VCaP (cell line): ENCODE measurements at regions not wholly inside any gene's neighbourhood (a gene's known extent, or its start where the extent isn't known, plus 50 kb on each side); places are given as distances from the start of the nearest gene placed in this dataset.

Experiments
- H3K27ac ChIP-seq: fragments of 450-650 bp; 2 replicates; pipeline ENCODE4 v1.5.1; 2017
- CTCF ChIP-seq: fragments of 450-650 bp; conservative IDR thresholded peaks from 2 replicates; pipeline ENCODE4 v1.5.1; 2017; ENCODE audit warnings: mild to moderate bottlenecking, moderate library complexity

GRCh38 chr5:153352685-153353219, 137.7 kb upstream of the GRIA1 start:
- no peak overlapping the region for H3K27ac ChIP-seq
- TF ChIP-seq CTCF = no peak

GRCh38 chr5:153357493-153358112, 132.9 kb upstream of the GRIA1 start:
- no peak for TF ChIP-seq CTCF
- no peak overlapping the region for H3K27ac ChIP-seq

GRCh38 chr5:153358315-153358976, 132.0 kb upstream of the GRIA1 start:
- TF ChIP-seq CTCF = no peak
- H3K27ac ChIP-seq = no peak overlapping the region

- TF ChIP-seq CTCF = no peak
- H3K27ac ChIP-seq = no peak overlapping the region
These were observed 129.6 kb upstream of the GRIA1 start for GRCh38 chr5:153360860-153361259.

GRCh38 chr5:153361735-153362409, 128.6 kb upstream of the GRIA1 start:
- no peak for TF ChIP-seq CTCF
- H3K27ac ChIP-seq = no peak overlapping the region

GRCh38 chr5:153365547-153365946, 124.9 kb upstream of the GRIA1 start:
- no peak for TF ChIP-seq CTCF
- H3K27ac ChIP-seq = no peak overlapping the region

- no peak for TF ChIP-seq CTCF
- H3K27ac ChIP-seq = no peak overlapping the region
These were observed 123.0 kb upstream of the GRIA1 start for GRCh38 chr5:153367466-153367865.
